Trophoblast cell (in vitro differentiated cells and primary cell): ENCODE measurements at regions not wholly inside any gene's neighbourhood (a gene's known extent, or its start where the extent isn't known, plus 50 kb on each side); places are given as distances from the start of the nearest gene placed in this dataset.

ENCODE experiments used
- DNase-seq, 2 donors: peaks; one replicate each; pipeline ENCODE4 v3.0.0-alpha.2; 2016
- H2AFZ ChIP-seq: 2 replicates; pipeline ENCODE4 v1.6.1; 2013; ENCODE audit warnings: low read length, moderate library complexity, mild to moderate bottlenecking; ENCODE audit not compliant: insufficient read depth, poor library complexity
- H2AK5ac ChIP-seq: 2 replicates; pipeline ENCODE4 v1.6.1; 2013; ENCODE audit warnings: mild to moderate bottlenecking, low read length
- H2BK120ac ChIP-seq: 2 replicates; pipeline ENCODE4 v1.6.1; 2013; ENCODE audit warnings: low read length, mild to moderate bottlenecking, moderate library complexity; ENCODE audit not compliant: insufficient read depth, poor library complexity
- H2BK12ac ChIP-seq: 2 replicates; pipeline ENCODE4 v1.6.1; 2013; ENCODE audit warnings: mild to moderate bottlenecking, low read length, moderate library complexity
- H2BK5ac ChIP-seq: 2 replicates; pipeline ENCODE4 v1.6.1; 2013; ENCODE audit warnings: low read length, low read depth, moderate library complexity, mild to moderate bottlenecking; ENCODE audit not compliant: poor library complexity
- H3K14ac ChIP-seq: 2 replicates; pipeline ENCODE4 v1.6.1; 2013; ENCODE audit warnings: mild to moderate bottlenecking, low read length
- H3K18ac ChIP-seq: 2 replicates; pipeline ENCODE4 v1.6.1; 2013; ENCODE audit warnings: mild to moderate bottlenecking, low read length
- H3K23ac ChIP-seq: 2 replicates; pipeline ENCODE4 v1.6.1; 2013; ENCODE audit warnings: low read length
- H3K27ac ChIP-seq: 2 replicates; pipeline ENCODE4 v1.5.1; 2013; ENCODE audit warnings: low read depth, mild to moderate bottlenecking, inconsistent platforms, low read length, moderate library complexity
- H3K27me3 ChIP-seq: 2 replicates; pipeline ENCODE4 v1.6.1; 2013; ENCODE audit warnings: inconsistent platforms, mild to moderate bottlenecking, low read length, moderate library complexity; ENCODE audit not compliant: insufficient read depth
- H3K36me3 ChIP-seq, 2 experiments: 1 replicate in 1 of 2; 2 replicates in 1 of 2; pipeline ENCODE4 v1.6.1; 2013; ENCODE audit warnings: low read length in 2 of 2, mild to moderate bottlenecking in 2 of 2, moderate library complexity in 1 of 2; ENCODE audit not compliant: insufficient read depth in 2 of 2, control insufficient read depth in 1 of 2
- H3K4ac ChIP-seq: 2 replicates; pipeline ENCODE4 v1.6.1; 2013; ENCODE audit warnings: low read depth, mild to moderate bottlenecking, low read length, moderate library complexity
- H3K4me1 ChIP-seq, 2 experiments: 1 replicate in 1 of 2; 2 replicates in 1 of 2; pipeline ENCODE4 v1.6.1; 2013; ENCODE audit warnings: low read length in 2 of 2, mild to moderate bottlenecking in 2 of 2, moderate library complexity in 1 of 2; ENCODE audit not compliant: insufficient read depth in 2 of 2, control insufficient read depth in 1 of 2
- H3K4me2 ChIP-seq: 2 replicates; pipeline ENCODE4 v1.6.1; 2013; ENCODE audit warnings: inconsistent platforms, mild to moderate bottlenecking, low read length, moderate library complexity
- H3K4me3 ChIP-seq: 2 replicates; pipeline ENCODE4 v1.5.1; 2013; ENCODE audit warnings: mild to moderate bottlenecking, low read depth, low read length, inconsistent platforms
- H3K79me1 ChIP-seq: one replicate; pipeline ENCODE4 v1.6.1; 2013; ENCODE audit warnings: low read length
- H3K79me2 ChIP-seq: 2 replicates; pipeline ENCODE4 v1.6.1; 2013; ENCODE audit warnings: low read length, mild to moderate bottlenecking; ENCODE audit not compliant: control insufficient read depth, insufficient read depth, poor library complexity
- H3K9ac ChIP-seq: 2 replicates; pipeline ENCODE4 v1.6.1; 2013; ENCODE audit warnings: mild to moderate bottlenecking, low read length
- H3K9me3 ChIP-seq: 2 replicates; pipeline ENCODE4 v1.6.1; 2013; ENCODE audit warnings: low read depth, mild to moderate bottlenecking, control low read depth, inconsistent platforms, low read length; ENCODE audit not compliant: insufficient read depth
- H4K12ac ChIP-seq: 2 replicates; pipeline ENCODE4 v1.6.1; 2013; ENCODE audit warnings: low read depth, mild to moderate bottlenecking, low read length, moderate library complexity
- H4K8ac ChIP-seq: 2 replicates; pipeline ENCODE4 v1.6.1; 2013; ENCODE audit warnings: low read depth, mild to moderate bottlenecking, low read length, moderate library complexity
- H4K91ac ChIP-seq: one replicate; pipeline ENCODE4 v1.6.1; 2013; ENCODE audit warnings: low read depth, mild to moderate bottlenecking, low read length, moderate library complexity
- WGBS: extraction: QIAGEN DNeasy Blood & Tissue Kit; methylation state at CpG from one replicate; pipeline ENCODE4 v1.1.7; 2013; ENCODE audit warnings: missing lambda C conversion rate; ENCODE audit not compliant: insufficient read length, insufficient coverage; ENCODE audit errors: extremely low coverage; 5-methylcytosine and 5-hydroxymethylcytosine counted together

DNA sequence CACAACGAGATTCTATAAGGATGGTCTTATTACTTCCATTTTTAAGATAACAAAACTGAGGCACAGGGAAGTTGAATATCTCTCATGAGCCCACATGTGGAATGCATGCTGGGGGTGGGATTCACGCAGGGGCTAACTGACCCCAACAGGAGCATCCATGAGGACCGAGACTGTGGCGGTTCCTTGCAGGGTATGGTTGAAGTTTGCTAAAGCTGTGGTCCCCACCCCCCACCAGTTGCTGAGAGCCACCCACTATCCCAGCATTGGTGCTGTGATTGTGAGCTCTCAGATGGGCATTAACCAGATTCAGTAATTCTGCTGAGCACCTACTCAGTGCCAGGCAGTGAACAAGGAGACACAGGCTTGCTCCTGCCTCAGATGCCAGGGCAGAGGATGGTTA, 116.0 kb upstream of the TEX51 start:
- Histone ChIP-seq H2AFZ (no peak overlapping the region), H2BK120ac (no peak overlapping the region), H3K4me2 (no peak overlapping the region), H3K18ac (no peak overlapping the region), H3K4ac (no peak overlapping the region), H2AK5ac (no peak overlapping the region), H3K36me3 (no peaks in the 10 kb centered on the region), H3K79me2 (no peaks in the 10 kb centered on the region), H3K23ac (no peak overlapping the region), H4K91ac (no peak overlapping the region), H2BK12ac (no peak overlapping the region), H3K27ac (no peak overlapping the region), H3K9me3 (peaks cover 2% of the 10 kb centered on the region), H3K4me3 (no peak overlapping the region), H4K12ac (no peak overlapping the region), H3K27me3 (no peaks in the 10 kb centered on the region), H3K14ac (no peak overlapping the region), H3K4me1 (no peaks in the 10 kb centered on the region), H3K9ac (no peak overlapping the region), H3K79me1 (no peaks in the 10 kb centered on the region), H2BK5ac (no peak overlapping the region), H4K8ac (no peak overlapping the region)
- no CpG with 5 or more reads among the region's 4 CpGs for WGBS
- no peak for DNase-seq

DNA sequence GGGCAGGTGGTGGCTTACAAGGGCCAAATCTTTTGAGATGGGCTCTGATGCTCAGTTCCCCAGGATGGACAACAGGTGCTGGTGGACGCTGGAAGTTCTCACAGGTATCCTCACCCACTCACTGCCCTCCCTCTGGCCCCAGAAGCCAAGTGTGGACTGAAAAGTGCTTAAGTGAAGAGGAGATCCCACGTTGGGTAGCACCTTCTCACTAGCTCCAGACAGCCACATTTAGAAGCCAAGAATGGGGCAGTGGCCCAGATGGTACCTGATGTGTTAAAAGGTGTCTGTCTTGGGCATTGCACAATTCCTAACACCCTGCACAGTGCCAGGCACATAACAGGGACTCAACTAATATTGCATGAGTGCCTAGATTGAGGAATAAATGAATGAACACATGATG, 115.3 kb upstream of the TEX51 start:
- H3K14ac ChIP-seq: no peak overlapping the region
- no peak overlapping the region for H4K12ac ChIP-seq
- no peaks in the 10 kb centered on the region for H3K79me1 ChIP-seq
- H4K8ac ChIP-seq: no peak overlapping the region
- H3K27ac ChIP-seq: no peak overlapping the region
- no peak overlapping the region for H3K4me2 ChIP-seq
- H2BK120ac ChIP-seq: no peak overlapping the region
- no peak overlapping the region for H3K9ac ChIP-seq
- H3K79me2 ChIP-seq: no peaks in the 10 kb centered on the region
- no peak for DNase-seq
- no CpG with 5 or more reads among the region's 2 CpGs for WGBS
- H3K4me3 ChIP-seq: no peak overlapping the region
- no peak overlapping the region for H3K4ac ChIP-seq
- no peaks in the 10 kb centered on the region for H3K4me1 ChIP-seq
- no peak overlapping the region for H2BK5ac ChIP-seq
- no peak overlapping the region for H3K18ac ChIP-seq
- peaks cover 2% of the 10 kb centered on the region for H3K9me3 ChIP-seq
- no peaks in the 10 kb centered on the region for H3K36me3 ChIP-seq
- no peak overlapping the region for H2AK5ac ChIP-seq
- H4K91ac ChIP-seq: no peak overlapping the region
- H3K23ac ChIP-seq: no peak overlapping the region
- H3K27me3 ChIP-seq: no peaks in the 10 kb centered on the region
- H2BK12ac ChIP-seq: no peak overlapping the region
- H2AFZ ChIP-seq: no peak overlapping the region

DNA sequence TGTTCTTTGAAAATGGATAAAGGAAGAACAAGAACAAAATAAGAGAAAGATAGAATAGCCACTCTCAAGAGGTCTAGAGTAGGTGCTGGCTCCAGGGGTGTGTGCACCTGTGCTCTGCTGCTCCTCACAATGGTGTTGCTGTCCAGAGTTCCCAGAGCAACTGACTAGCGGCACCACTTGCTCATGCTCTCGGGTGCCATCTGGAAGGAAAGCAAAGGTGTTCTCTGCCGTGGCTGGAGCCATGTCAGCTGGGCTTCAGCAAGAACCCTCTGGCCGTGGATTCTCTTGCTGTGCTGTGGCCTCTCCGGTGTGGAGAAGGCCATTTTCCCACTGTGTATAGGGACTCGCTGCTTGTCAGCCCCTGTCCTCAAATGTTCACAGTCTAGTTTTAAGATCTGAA, 114.6 kb upstream of the TEX51 start:
- H3K79me2 ChIP-seq: no peaks in the 10 kb centered on the region
- H4K8ac ChIP-seq: no peak overlapping the region
- DNase-seq: no peak
- no peaks in the 10 kb centered on the region for H3K79me1 ChIP-seq
- no peak overlapping the region for H3K9ac ChIP-seq
- no peak overlapping the region for H2BK5ac ChIP-seq
- H3K4me3 ChIP-seq: no peak overlapping the region
- no peak overlapping the region for H3K23ac ChIP-seq
- H2AK5ac ChIP-seq: no peak overlapping the region
- no peak overlapping the region for H2AFZ ChIP-seq
- H3K27me3 ChIP-seq: no peaks in the 10 kb centered on the region
- no CpG with 5 or more reads among the region's 6 CpGs for WGBS
- H2BK120ac ChIP-seq: no peak overlapping the region
- no peaks in the 10 kb centered on the region for H3K36me3 ChIP-seq
- no peak overlapping the region for H3K27ac ChIP-seq
- no peak overlapping the region for H3K18ac ChIP-seq
- H3K4ac ChIP-seq: no peak overlapping the region
- no peak overlapping the region for H4K91ac ChIP-seq
- H3K14ac ChIP-seq: no peak overlapping the region
- H2BK12ac ChIP-seq: no peak overlapping the region
- H3K4me2 ChIP-seq: no peak overlapping the region
- H4K12ac ChIP-seq: no peak overlapping the region
- H3K4me1 ChIP-seq: no peaks in the 10 kb centered on the region
- peaks cover 2% of the 10 kb centered on the region for H3K9me3 ChIP-seq

DNA sequence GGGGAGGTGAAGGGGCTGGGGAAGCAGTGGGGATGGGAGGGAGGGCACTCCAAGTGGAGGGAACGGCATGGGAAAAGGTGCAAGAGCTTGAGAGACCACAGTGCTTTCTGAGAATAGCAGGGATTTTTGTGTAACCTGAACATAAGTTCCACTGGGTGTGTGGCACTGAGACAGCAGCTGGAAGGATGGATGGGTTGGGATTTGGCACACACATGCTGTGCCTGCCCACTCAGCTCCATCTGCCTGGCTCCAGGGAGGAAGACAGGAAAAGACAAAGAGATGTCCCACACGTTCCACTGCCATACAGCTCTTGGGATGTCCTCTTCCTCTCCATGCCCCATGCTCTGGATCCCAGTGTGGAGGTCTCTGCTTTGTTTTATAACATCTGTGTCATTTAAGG, 114.1 kb upstream of the TEX51 start:
- Histone ChIP-seq H4K12ac (no peak overlapping the region), H2AK5ac (no peak overlapping the region), H2BK120ac (no peak overlapping the region), H3K18ac (no peak overlapping the region), H2BK5ac (no peak overlapping the region), H3K4me2 (no peak overlapping the region), H3K23ac (no peak overlapping the region), H2AFZ (no peak overlapping the region), H3K9ac (no peak overlapping the region), H3K79me2 (no peaks in the 10 kb centered on the region), H3K27ac (no peak overlapping the region), H3K9me3 (peaks cover 2% of the 10 kb centered on the region), H4K91ac (no peak overlapping the region), H3K4me1 (no peaks in the 10 kb centered on the region), H3K79me1 (no peaks in the 10 kb centered on the region), H3K4me3 (no peak overlapping the region), H2BK12ac (no peak overlapping the region), H3K14ac (no peak overlapping the region), H3K4ac (no peak overlapping the region), H4K8ac (no peak overlapping the region), H3K36me3 (no peaks in the 10 kb centered on the region), H3K27me3 (no peaks in the 10 kb centered on the region)
- DNase-seq: no peak
- no CpG with 5 or more reads among the region's 2 CpGs for WGBS
